K562 (cell line): ENCODE measurements at regions not wholly inside any gene's neighbourhood (a gene's known extent, or its start where the extent isn't known, plus 50 kb on each side); places are given as distances from the start of the nearest gene placed in this dataset.

Source experiments
- ATAC-seq: fragments of 200-7000 bp; cut with Tn5 transposase; 3 replicates; pipeline ENCODE4 v1.9.1; 2020; ENCODE audit warnings: moderate library complexity
- BruUV-seq: library from RNA; stranded (reverse); fragments of 400-500 nt; replicated peaks from 2 replicates; lab custom pipeline; 2021; lab: Mats Ljungman, UMichigan
- CTCF ChIA-PET: fragments of 300-600 bp; formaldehyde crosslinking; extraction: SDS; loops from one replicate; lab custom pipeline; 2021; ENCODE audit warnings: low intra/inter-chr PET ratio; lab: Yijun Ruan, JAX
- POLR2A ChIA-PET: fragments of 300-600, 350-650 bp; sonication (Branson Sonifier 250); formaldehyde crosslinking; extraction: SDS; loops from one replicate; lab custom pipeline; 2021; ENCODE audit warnings: antibody characterized with exemption, inconsistent platforms; lab: Yijun Ruan, JAX
- DNase-seq, 4 experiments: peaks; one replicate each; pipeline versions ENCODE4 v3.0.0 to v3.0.0-alpha.2; 2011 to 2018; ENCODE audit warnings: low spot score in 3 of 4, mixed read lengths in 3 of 4; ENCODE audit errors: extremely low read depth in 1 of 4
- FAIRE-seq: peaks from 2 replicates; lab custom pipeline; 2011; peaks lifted over from hg19 to GRCh38; lab: Jason Lieb, UNC
- H2AFZ ChIP-seq: 2 replicates; pipeline ENCODE4 v1.6.0; 2011; ENCODE audit warnings: low read depth, low read length, control low read depth, inconsistent platforms
- H3K27ac ChIP-seq: fragments of 200-600 bp; 3 replicates; pipeline ENCODE4 v1.8.0; 2011; ENCODE audit warnings: low read depth, mild to moderate bottlenecking, control low read depth, inconsistent platforms, low read length, moderate library complexity, mixed read lengths; ENCODE audit errors: extremely low read depth
- H3K27me3 ChIP-seq, 2 experiments: fragments of 300-600 bp in 1 of 2; 2 replicates in 1 of 2; 3 replicates in 1 of 2; pipeline versions ENCODE4 v1.6.0 to v1.8.0; 2011; ENCODE audit warnings: inconsistent platforms in 2 of 2, low read length in 2 of 2, mild to moderate bottlenecking in 1 of 2, mixed read lengths in 1 of 2, moderate library complexity in 1 of 2; ENCODE audit not compliant: control insufficient read depth in 2 of 2, insufficient read depth in 2 of 2
- H3K36me3 ChIP-seq: fragments of 300-600 bp; 3 replicates; pipeline ENCODE4 v1.8.0; 2011; ENCODE audit warnings: mild to moderate bottlenecking, low read length, inconsistent platforms; ENCODE audit not compliant: control insufficient read depth, insufficient read depth
- H3K4me1 ChIP-seq, 2 experiments: fragments of 200-600 bp in 1 of 2; replicated peaks in 1 of 2; 2 replicates in 1 of 2; 3 replicates in 1 of 2; pipeline versions ENCODE4 v1.5.1 to v1.8.0; 2011; ENCODE audit warnings: inconsistent platforms in 2 of 2, low read length in 2 of 2, mild to moderate bottlenecking in 1 of 2, mixed read lengths in 1 of 2, moderate library complexity in 1 of 2; ENCODE audit not compliant: control insufficient read depth in 2 of 2, insufficient read depth in 2 of 2
- H3K4me2 ChIP-seq: 2 replicates; pipeline ENCODE4 v1.6.1; 2011; ENCODE audit warnings: low read length, control low read depth, inconsistent platforms, mixed read lengths; ENCODE audit not compliant: insufficient read depth
- H3K4me3 ChIP-seq: fragments of 200-600 bp; sonication (generic), shearing (Covaris generic); 2 replicates; pipeline ENCODE4 v1.5.1; 2016; ENCODE audit warnings: control low read depth, inconsistent platforms
- H3K79me2 ChIP-seq: fragments of 200-600 bp; 3 replicates; pipeline ENCODE4 v1.8.0; 2011; ENCODE audit warnings: low read length, inconsistent platforms; ENCODE audit not compliant: control insufficient read depth, insufficient read depth
- H3K9ac ChIP-seq, 2 experiments: 2 replicates each; pipeline versions ENCODE4 v1.6.0 to v1.6.1; 2011; ENCODE audit warnings: low read depth in 2 of 2, low read length in 2 of 2, control low read depth in 1 of 2, inconsistent platforms in 1 of 2, mild to moderate bottlenecking in 1 of 2, mixed read lengths in 1 of 2; ENCODE audit not compliant: insufficient read depth in 1 of 2
- H3K9me1 ChIP-seq: one replicate; pipeline ENCODE4 v1.6.0; 2011; ENCODE audit warnings: inconsistent platforms, mild to moderate bottlenecking, low read length, moderate library complexity; ENCODE audit not compliant: control insufficient read depth, insufficient read depth
- H3K9me3 ChIP-seq: replicated peaks from 2 replicates; pipeline ENCODE4 v1.5.1; 2011; ENCODE audit warnings: low read depth, low read length, inconsistent platforms; ENCODE audit not compliant: control insufficient read depth, insufficient read depth
- H4K20me1 ChIP-seq: replicated peaks from 2 replicates; pipeline ENCODE4 v1.6.1; 2011; ENCODE audit warnings: low read length, inconsistent platforms, mixed read lengths; ENCODE audit not compliant: control insufficient read depth, insufficient read depth
- BRD4 ChIP-seq: fragments of 200-600 bp; sonication (generic); IDR thresholded peaks from 2 replicates; pipeline ENCODE4 v1.6.1; 2017; ENCODE audit warnings: inconsistent platforms
- EP400 ChIP-seq: fragments of 450-650 bp; IDR thresholded peaks from 2 replicates; pipeline ENCODE4 v1.6.1; 2017; ENCODE audit warnings: antibody characterized with exemption, mild to moderate bottlenecking, moderate library complexity
- L3MBTL2 ChIP-seq: fragments of 450-650 bp; IDR thresholded peaks from 2 replicates; pipeline ENCODE4 v1.6.1; 2016; ENCODE audit warnings: mild to moderate bottlenecking, moderate library complexity
- POLR2H ChIP-seq: IDR thresholded peaks from 2 replicates; pipeline ENCODE4 v1.6.1; 2016; ENCODE audit warnings: missing genetic modification characterization, low read depth, mild to moderate bottlenecking, control low read depth, missing compliant biosample characterization, moderate library complexity
- SMAD4 ChIP-seq: fragments of 250-450 bp; sonication (Bioruptor Pico); conservative IDR thresholded peaks from 2 replicates; pipeline ENCODE4 v1.8.0; 2021; ENCODE audit warnings: inconsistent platforms, mild to moderate bottlenecking, moderate library complexity
- ZBTB9 ChIP-seq: fragments of 450-650 bp; formaldehyde crosslinking; IDR thresholded peaks from 2 replicates; pipeline ENCODE4 v1.4.0; 2020; ENCODE audit warnings: mild to moderate bottlenecking, moderate library complexity
- ZNF175 ChIP-seq: fragments of 200-800 bp; sonication (Bioruptor generic); IDR thresholded peaks from 2 replicates; pipeline ENCODE4 v1.6.1; 2016; ENCODE audit warnings: low read depth, mild to moderate bottlenecking, missing genetic modification characterization, missing compliant biosample characterization
- ZNF695 ChIP-seq: fragments of 450-650 bp; formaldehyde crosslinking; IDR thresholded peaks from 2 replicates; pipeline ENCODE4 v1.4.0; 2020; ENCODE audit warnings: mild to moderate bottlenecking, moderate library complexity
- in situ Hi-C: fragments of 300-500 bp; cut with MboI; formaldehyde crosslinking; loops from 4 replicates; pipeline ENCODE4 v1.15.0; 2018; ENCODE audit warnings: inconsistent platforms, mixed read lengths
- intact Hi-C: fragments of 100-400 bp; cut with micrococcal nuclease; formaldehyde crosslinking; loops from 2 replicates; pipeline ENCODE4 v1.14.2; 2022
- TF ChIP-seq, protein P1 (sequence below), 2 experiments: IDR thresholded peaks; 2 replicates each; pipeline ENCODE4 v1.6.1; 2011; ENCODE audit warnings: borderline replicate concordance in 1 of 2, control low read depth in 1 of 2, low read depth in 1 of 2, low read length in 1 of 2, mild to moderate bottlenecking in 1 of 2, mixed read lengths in 1 of 2, moderate library complexity in 1 of 2; ENCODE audit not compliant: insufficient read depth in 1 of 2, insufficient read length in 1 of 2, poor library complexity in 1 of 2, severe bottlenecking in 1 of 2; ENCODE audit errors: extremely low read depth in 1 of 2

GRCh38 chr12:47378907-47379306, 299.1 kb upstream of the AMIGO2 start:
- Histone ChIP-seq H3K27ac (no peak overlapping the region), H3K4me3 (no peak overlapping the region), H3K9me3 (no peaks in the 10 kb centered on the region), H4K20me1 (no peaks in the 10 kb centered on the region), H3K36me3 (no peaks in the 10 kb centered on the region), H3K4me1 (peaks cover 3 to 31% of the 10 kb centered on the region in 2 experiments; a peak in 3 of 5 replicates), H3K79me2 (no peaks in the 10 kb centered on the region), H3K27me3 (no peaks in the 10 kb centered on the region), H3K9me1 (no peaks in the 10 kb centered on the region), H3K4me2 (no peak overlapping the region), H3K9ac (no peak overlapping the region), H2AFZ (peak overlapping the region; percentile 50)
- DNase-seq, result no peak
- TF ChIP-seq SMAD4, result 0 out of 2 replicates have a peak, but pooled peaks have one; percentile 33
- TF ChIP-seq, protein P1, sequence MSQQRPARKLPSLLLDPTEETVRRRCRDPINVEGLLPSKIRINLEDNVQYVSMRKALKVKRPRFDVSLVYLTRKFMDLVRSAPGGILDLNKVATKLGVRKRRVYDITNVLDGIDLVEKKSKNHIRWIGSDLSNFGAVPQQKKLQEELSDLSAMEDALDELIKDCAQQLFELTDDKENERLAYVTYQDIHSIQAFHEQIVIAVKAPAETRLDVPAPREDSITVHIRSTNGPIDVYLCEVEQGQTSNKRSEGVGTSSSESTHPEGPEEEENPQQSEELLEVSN (IDR thresholded peaks at IDR 0.05; ENCODE audit: borderline replicate concordance in 1 of 2, extremely low read depth in 1 of 2, insufficient read depth in 1 of 2, insufficient read length in 1 of 2, low read depth in 1 of 2, low read length in 1 of 2, poor library complexity in 1 of 2, severe bottlenecking in 1 of 2), result no peak
- TF ChIP-seq BRD4, result no peak
- no peak for TF ChIP-seq ZNF695
- peak; percentile 52 for TF ChIP-seq POLR2H (tag)
- TF ChIP-seq L3MBTL2, result 0 out of 2 replicates have a peak, but pooled peaks have one; percentile 22
- TF ChIP-seq ZNF175, result peak; percentile 60; the same call in 1 of the 2 replicates
- TF ChIP-seq EP400, result 0 out of 2 replicates have a peak, but pooled peaks have one; percentile 16
- TF ChIP-seq ZBTB9 (CRISPR knock-in tag), result no peak
- in situ Hi-C loops (no loop called here), intact Hi-C loops (loop anchor here (10.0 kb wide), 1 partner anchor 164 kb away; no protein-coding TSS in a partner anchor)
- ChIA-PET POLR2A (interaction anchor here (0.8 to 1.3 kb wide), 3 partner anchors 11 to 335 kb away, joined by 3 to 4 read pairs (median 3); no protein-coding TSS in a partner anchor), CTCF (no interaction called here)
- no TSS peak for BruUV-seq
- peak; percentile 15 for FAIRE-seq
- no peak for ATAC-seq
